ENCODE measurements at regions not wholly inside any gene's neighbourhood (a gene's known extent, or its start where the extent isn't known, plus 50 kb on each side); places are given as distances from the start of the nearest gene placed in this dataset.

DNA sequence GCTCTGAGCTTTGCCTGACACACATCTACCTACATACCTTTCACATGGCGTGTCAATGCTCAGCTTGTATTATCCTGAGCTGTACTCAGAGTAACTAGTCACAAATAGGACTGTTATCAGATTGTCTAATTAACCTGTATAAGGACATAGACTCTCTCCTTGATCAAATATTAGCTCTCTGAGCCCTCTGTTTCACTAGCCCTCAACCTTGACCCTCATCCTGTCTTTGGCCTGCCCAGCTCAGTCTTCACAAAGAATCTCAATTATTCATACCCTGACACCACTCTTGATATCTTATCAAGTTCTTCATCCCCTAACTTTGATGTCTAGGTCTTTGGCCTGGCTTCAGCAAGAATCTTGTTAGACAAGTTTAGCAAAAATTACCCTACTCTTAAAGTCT, 320.7 kb upstream of the PCDH7 start:
- Histone ChIP-seq H4K20me1 (ENCODE audit: insufficient read depth, low read length) (no peaks in the 10 kb centered on the region), H3K27ac (ENCODE audit: low read depth in 1 of 2, low read length in 2 of 2) (no peak overlapping the region), H3K4me1 (ENCODE audit: control insufficient read depth in 1 of 2, insufficient read depth in 2 of 2, low read length in 2 of 2) (no peaks in the 10 kb centered on the region), H3K27me3 (ENCODE audit: control insufficient read depth in 2 of 2, insufficient read depth in 2 of 2, low read length in 2 of 2) (no peaks in the 10 kb centered on the region), H2AFZ (ENCODE audit: insufficient read depth, low read depth, low read length, poor library complexity, severe bottlenecking) (no peak overlapping the region), H3K9me3 (replicated peaks in 1 of 2; ENCODE audit: control insufficient read depth in 1 of 2, insufficient read depth in 1 of 2, low read length in 2 of 2) (peaks cover 3 to 4% of the 10 kb centered on the region in 2 donors), H3K79me2 (ENCODE audit: insufficient read depth, low read length) (no peaks in the 10 kb centered on the region), H3K4me2 (replicated peaks; ENCODE audit: extremely low read depth, low read length, poor library complexity, severe bottlenecking) (no peak overlapping the region), H3K4me3 (replicated peaks in 1 of 3; ENCODE audit: low read depth in 2 of 3, low read length in 3 of 3) (no peak overlapping the region), H3K36me3 (replicated peaks in 1 of 2; ENCODE audit: control insufficient read depth in 1 of 2, insufficient read depth in 2 of 2, low read length in 2 of 2) (no peaks in the 10 kb centered on the region), H3K9ac (ENCODE audit: insufficient read depth, low read length, poor library complexity, severe bottlenecking) (no peak overlapping the region)
- no peak for DNase-seq
- H3K36me3 Mint-ChIP-seq: no peaks in the 10 kb centered on the region
- H3K9me3 Mint-ChIP-seq: peaks cover 0 to 1% (median 0%) of the 10 kb centered on the region in 7 donors
- intact Hi-C loops (cut with micrococcal nuclease): no loop called here
- no peak overlapping the region for H3K27ac Mint-ChIP-seq
- H3K27me3 Mint-ChIP-seq (ENCODE audit: low read depth in 3 of 3): no peaks in the 10 kb centered on the region
- TF ChIP-seq, protein P1, sequence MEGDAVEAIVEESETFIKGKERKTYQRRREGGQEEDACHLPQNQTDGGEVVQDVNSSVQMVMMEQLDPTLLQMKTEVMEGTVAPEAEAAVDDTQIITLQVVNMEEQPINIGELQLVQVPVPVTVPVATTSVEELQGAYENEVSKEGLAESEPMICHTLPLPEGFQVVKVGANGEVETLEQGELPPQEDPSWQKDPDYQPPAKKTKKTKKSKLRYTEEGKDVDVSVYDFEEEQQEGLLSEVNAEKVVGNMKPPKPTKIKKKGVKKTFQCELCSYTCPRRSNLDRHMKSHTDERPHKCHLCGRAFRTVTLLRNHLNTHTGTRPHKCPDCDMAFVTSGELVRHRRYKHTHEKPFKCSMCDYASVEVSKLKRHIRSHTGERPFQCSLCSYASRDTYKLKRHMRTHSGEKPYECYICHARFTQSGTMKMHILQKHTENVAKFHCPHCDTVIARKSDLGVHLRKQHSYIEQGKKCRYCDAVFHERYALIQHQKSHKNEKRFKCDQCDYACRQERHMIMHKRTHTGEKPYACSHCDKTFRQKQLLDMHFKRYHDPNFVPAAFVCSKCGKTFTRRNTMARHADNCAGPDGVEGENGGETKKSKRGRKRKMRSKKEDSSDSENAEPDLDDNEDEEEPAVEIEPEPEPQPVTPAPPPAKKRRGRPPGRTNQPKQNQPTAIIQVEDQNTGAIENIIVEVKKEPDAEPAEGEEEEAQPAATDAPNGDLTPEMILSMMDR (IDR thresholded peaks at IDR 0.05): no peak
- WGBS (ENCODE audit: insufficient coverage): 80% methylated on average over 1 of the region's 1 CpG
- H3K4me3 Mint-ChIP-seq: no peak overlapping the region
- H3K4me1 Mint-ChIP-seq: no peaks in the 10 kb centered on the region

DNA sequence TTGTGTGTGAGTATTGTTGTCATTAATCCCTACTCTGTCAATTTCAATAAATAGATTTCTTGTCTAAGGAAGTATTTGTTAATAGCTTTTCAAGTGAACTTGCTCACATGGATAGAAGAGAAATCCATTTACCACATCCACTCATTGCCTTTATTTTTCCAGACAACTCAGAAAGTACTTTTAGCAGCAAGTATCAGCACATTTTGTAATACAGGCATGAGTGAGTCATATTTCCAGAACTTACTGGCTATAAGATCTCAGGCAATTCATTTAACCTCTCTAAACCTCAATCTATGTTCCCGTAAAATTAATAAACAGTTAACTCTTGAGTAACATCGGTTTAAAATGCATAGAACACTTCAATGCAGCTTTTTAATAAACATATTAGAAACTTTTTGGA, 317.9 kb upstream of the PCDH7 start:
- H3K27ac Mint-ChIP-seq: no peak overlapping the region
- peaks cover 0 to 6% (median 2%) of the 10 kb centered on the region in 7 donors for H3K9me3 Mint-ChIP-seq

More for the DNA sequence above, 317.9 kb upstream of the PCDH7 start:
- Histone ChIP-seq H3K4me1 (ENCODE audit: control insufficient read depth in 1 of 2, insufficient read depth in 2 of 2, low read length in 2 of 2) (no peaks in the 10 kb centered on the region), H4K20me1 (ENCODE audit: insufficient read depth, low read length) (no peaks in the 10 kb centered on the region), H3K4me2 (replicated peaks; ENCODE audit: extremely low read depth, low read length, poor library complexity, severe bottlenecking) (no peak overlapping the region), H3K36me3 (replicated peaks in 1 of 2; ENCODE audit: control insufficient read depth in 1 of 2, insufficient read depth in 2 of 2, low read length in 2 of 2) (no peaks in the 10 kb centered on the region), H3K9ac (ENCODE audit: insufficient read depth, low read length, poor library complexity, severe bottlenecking) (no peak overlapping the region), H3K4me3 (replicated peaks in 1 of 3; ENCODE audit: low read depth in 2 of 3, low read length in 3 of 3) (no peak overlapping the region), H3K27me3 (ENCODE audit: control insufficient read depth in 2 of 2, insufficient read depth in 2 of 2, low read length in 2 of 2) (no peaks in the 10 kb centered on the region), H2AFZ (ENCODE audit: insufficient read depth, low read depth, low read length, poor library complexity, severe bottlenecking) (no peak overlapping the region), H3K9me3 (replicated peaks in 1 of 2; ENCODE audit: control insufficient read depth in 1 of 2, insufficient read depth in 1 of 2, low read length in 2 of 2) (peaks cover 11% of the 10 kb centered on the region in 2 donors), H3K27ac (ENCODE audit: low read depth in 1 of 2, low read length in 2 of 2) (no peak overlapping the region), H3K79me2 (ENCODE audit: insufficient read depth, low read length) (no peaks in the 10 kb centered on the region)
- Mint-ChIP-seq H3K36me3 (no peaks in the 10 kb centered on the region), H3K4me3 (no peak overlapping the region), H3K27me3 (ENCODE audit: low read depth in 3 of 3) (no peaks in the 10 kb centered on the region), H3K4me1 (no peaks in the 10 kb centered on the region)
- DNase-seq: no peak
- WGBS (ENCODE audit: insufficient coverage): no CpG with 5 or more reads among the region's 2 CpGs
- TF ChIP-seq, protein P1 (IDR thresholded peaks at IDR 0.05): no peak
- intact Hi-C loops (cut with micrococcal nuclease): no loop called here

Measured in CD14-positive monocyte (primary cell).